ENCODE measurements at regions not wholly inside any gene's neighbourhood (a gene's known extent, or its start where the extent isn't known, plus 50 kb on each side); places are given as distances from the start of the nearest gene placed in this dataset.
"Not testable (repeated sequence)": the region's sequence is repeated elsewhere in the genome, so short reads cannot be mapped to it uniquely, and the experiment has no call there.

DNA sequence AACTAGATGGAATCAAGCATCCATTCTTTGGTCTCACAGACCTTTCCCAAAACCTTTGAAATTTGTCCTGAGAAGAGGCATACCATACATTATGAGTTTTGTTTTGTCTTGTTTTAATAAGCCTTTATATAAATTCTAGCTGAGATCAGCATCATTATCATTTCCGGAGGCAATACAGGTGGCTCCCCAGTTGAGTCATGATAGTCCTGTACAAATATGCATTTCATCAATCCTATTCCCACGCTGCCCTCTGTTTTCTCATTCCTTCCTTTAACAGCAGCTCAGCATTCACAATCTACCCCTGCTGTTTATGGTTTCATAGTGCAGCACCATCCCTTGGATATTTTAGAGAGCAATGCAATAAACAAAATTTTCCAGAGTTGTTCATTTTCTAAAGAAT lies 216.7 kb downstream of the TXNL1 start:
- no peaks in the 10 kb centered on the region for H3K27me3 ChIP-seq (ENCODE audit: control insufficient read depth, insufficient read depth, low read length)
- H3K27ac ChIP-seq (ENCODE audit: insufficient read depth, low read length), result no peak overlapping the region
- TF ChIP-seq, protein P1, sequence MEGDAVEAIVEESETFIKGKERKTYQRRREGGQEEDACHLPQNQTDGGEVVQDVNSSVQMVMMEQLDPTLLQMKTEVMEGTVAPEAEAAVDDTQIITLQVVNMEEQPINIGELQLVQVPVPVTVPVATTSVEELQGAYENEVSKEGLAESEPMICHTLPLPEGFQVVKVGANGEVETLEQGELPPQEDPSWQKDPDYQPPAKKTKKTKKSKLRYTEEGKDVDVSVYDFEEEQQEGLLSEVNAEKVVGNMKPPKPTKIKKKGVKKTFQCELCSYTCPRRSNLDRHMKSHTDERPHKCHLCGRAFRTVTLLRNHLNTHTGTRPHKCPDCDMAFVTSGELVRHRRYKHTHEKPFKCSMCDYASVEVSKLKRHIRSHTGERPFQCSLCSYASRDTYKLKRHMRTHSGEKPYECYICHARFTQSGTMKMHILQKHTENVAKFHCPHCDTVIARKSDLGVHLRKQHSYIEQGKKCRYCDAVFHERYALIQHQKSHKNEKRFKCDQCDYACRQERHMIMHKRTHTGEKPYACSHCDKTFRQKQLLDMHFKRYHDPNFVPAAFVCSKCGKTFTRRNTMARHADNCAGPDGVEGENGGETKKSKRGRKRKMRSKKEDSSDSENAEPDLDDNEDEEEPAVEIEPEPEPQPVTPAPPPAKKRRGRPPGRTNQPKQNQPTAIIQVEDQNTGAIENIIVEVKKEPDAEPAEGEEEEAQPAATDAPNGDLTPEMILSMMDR (conservative IDR thresholded peaks at IDR 0.05 in 1 of 2, IDR thresholded peaks at IDR 0.05 in 1 of 2; ENCODE audit: low read depth in 1 of 2, low read length in 2 of 2), result no peak
- no peak for TF ChIP-seq EZH2 (IDR thresholded peaks at IDR 0.05; ENCODE audit: low read length, missing control alignments)
- no peaks in the 10 kb centered on the region for H4K20me1 ChIP-seq (ENCODE audit: control insufficient read depth, extremely low read depth, insufficient read depth, low read length)
- no peak overlapping the region for H2AFZ ChIP-seq (ENCODE audit: low read length)
- no peak overlapping the region for H3K4me2 ChIP-seq (ENCODE audit: extremely low read depth, insufficient read depth, low read length)
- H3K4me3 ChIP-seq (replicated peaks in 1 of 4; ENCODE audit: control extremely low read depth in 1 of 4, insufficient read depth in 1 of 4, low read depth in 3 of 4, low read length in 4 of 4), result no peak overlapping the region
- no peaks in the 10 kb centered on the region for H3K4me1 ChIP-seq (ENCODE audit: control insufficient read depth, extremely low read depth, insufficient read depth, low read length)
- no peaks in the 10 kb centered on the region for H3K9me3 ChIP-seq (ENCODE audit: control insufficient read depth, insufficient read depth, low read depth, low read length)
- H3K79me2 ChIP-seq (ENCODE audit: control insufficient read depth, insufficient read depth, low read length), result no peaks in the 10 kb centered on the region
- no peak overlapping the region for H3K9ac ChIP-seq (ENCODE audit: insufficient read depth, low read length)
- no peak for DNase-seq (ENCODE audit: low read depth in 2 of 2)
- H3K36me3 ChIP-seq (ENCODE audit: control insufficient read depth, insufficient read depth, low read length), result no peaks in the 10 kb centered on the region

DNA sequence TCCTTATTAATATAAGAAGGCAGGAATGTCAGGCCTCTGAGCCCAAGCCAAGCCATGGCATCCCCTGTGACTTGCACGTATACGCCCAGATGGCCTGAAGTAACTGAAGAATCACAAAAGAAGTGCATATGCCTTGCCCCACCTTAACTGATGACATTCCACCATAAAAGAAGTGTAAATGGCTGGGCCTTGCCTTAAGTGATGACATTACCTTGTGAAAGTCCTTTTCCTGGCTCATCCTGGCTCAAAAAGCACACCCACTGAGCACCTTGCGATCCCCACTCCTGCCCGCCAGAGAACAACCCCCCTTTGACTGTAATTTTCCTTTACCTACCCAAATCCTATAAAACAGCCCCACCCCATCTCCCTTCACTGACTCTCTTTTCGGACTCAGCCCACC lies 217.5 kb downstream of the TXNL1 start:
- not testable (repeated sequence) for H3K4me3 ChIP-seq (replicated peaks in 1 of 4; ENCODE audit: control extremely low read depth in 1 of 4, insufficient read depth in 1 of 4, low read depth in 3 of 4, low read length in 4 of 4); H3K36me3 ChIP-seq (ENCODE audit: control insufficient read depth, insufficient read depth, low read length); H3K9ac ChIP-seq (ENCODE audit: insufficient read depth, low read length); H3K4me1 ChIP-seq (ENCODE audit: control insufficient read depth, extremely low read depth, insufficient read depth, low read length); H4K20me1 ChIP-seq (ENCODE audit: control insufficient read depth, extremely low read depth, insufficient read depth, low read length); H3K4me2 ChIP-seq (ENCODE audit: extremely low read depth, insufficient read depth, low read length); H3K79me2 ChIP-seq (ENCODE audit: control insufficient read depth, insufficient read depth, low read length); H3K9me3 ChIP-seq (ENCODE audit: control insufficient read depth, insufficient read depth, low read depth, low read length); DNase-seq (ENCODE audit: low read depth in 2 of 2); H3K27me3 ChIP-seq (ENCODE audit: control insufficient read depth, insufficient read depth, low read length); H2AFZ ChIP-seq (ENCODE audit: low read length); H3K27ac ChIP-seq (ENCODE audit: insufficient read depth, low read length)

- H3K36me3 ChIP-seq (ENCODE audit: control insufficient read depth, insufficient read depth, low read length), result no peaks in the 10 kb centered on the region
- no peak overlapping the region for H3K27ac ChIP-seq (ENCODE audit: insufficient read depth, low read length)
- no peaks in the 10 kb centered on the region for H3K9me3 ChIP-seq (ENCODE audit: control insufficient read depth, insufficient read depth, low read depth, low read length)
- TF ChIP-seq EZH2 (IDR thresholded peaks at IDR 0.05; ENCODE audit: low read length, missing control alignments), result no peak
- TF ChIP-seq, protein P1 (conservative IDR thresholded peaks at IDR 0.05 in 1 of 2, IDR thresholded peaks at IDR 0.05 in 1 of 2; ENCODE audit: low read depth in 1 of 2, low read length in 2 of 2), result no peak
- H4K20me1 ChIP-seq (ENCODE audit: control insufficient read depth, extremely low read depth, insufficient read depth, low read length), result no peaks in the 10 kb centered on the region
- H2AFZ ChIP-seq (ENCODE audit: low read length), result no peak overlapping the region
- DNase-seq (ENCODE audit: low read depth in 2 of 2), result no peak
- no peak overlapping the region for H3K4me3 ChIP-seq (replicated peaks in 1 of 4; ENCODE audit: control extremely low read depth in 1 of 4, insufficient read depth in 1 of 4, low read depth in 3 of 4, low read length in 4 of 4)
- H3K27me3 ChIP-seq (ENCODE audit: control insufficient read depth, insufficient read depth, low read length), result no peaks in the 10 kb centered on the region
- no peaks in the 10 kb centered on the region for H3K4me1 ChIP-seq (ENCODE audit: control insufficient read depth, extremely low read depth, insufficient read depth, low read length)
- H3K4me2 ChIP-seq (ENCODE audit: extremely low read depth, insufficient read depth, low read length), result no peak overlapping the region
- H3K79me2 ChIP-seq (ENCODE audit: control insufficient read depth, insufficient read depth, low read length), result no peaks in the 10 kb centered on the region
- H3K9ac ChIP-seq (ENCODE audit: insufficient read depth, low read length), result no peak overlapping the region
Observed at GRCh38 chr18:56414357-56414756, 224.0 kb downstream of the TXNL1 start.

DNA sequence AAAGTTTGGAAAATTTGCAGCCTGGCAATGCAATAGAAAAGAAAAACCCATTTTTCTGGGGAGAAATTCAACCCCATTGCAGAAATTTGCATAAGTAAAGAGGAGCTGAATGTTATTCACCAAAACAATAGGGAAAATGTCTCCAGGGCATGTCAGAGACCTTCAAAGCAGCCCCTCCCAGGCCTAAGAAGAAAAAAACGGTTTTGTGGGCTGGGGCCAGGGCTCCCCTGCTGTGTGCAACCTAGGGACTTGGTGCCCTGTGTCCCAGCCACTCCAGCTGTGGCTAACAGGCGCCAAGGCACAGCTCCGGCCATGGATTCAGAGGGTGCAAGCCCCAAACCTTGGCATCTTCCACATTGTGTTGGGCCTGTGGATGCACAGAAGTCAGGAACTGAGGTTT lies 224.5 kb downstream of the TXNL1 start:
- TF ChIP-seq, protein P1 (conservative IDR thresholded peaks at IDR 0.05 in 1 of 2, IDR thresholded peaks at IDR 0.05 in 1 of 2; ENCODE audit: low read depth in 1 of 2, low read length in 2 of 2), result no peak
- no peak for TF ChIP-seq EZH2 (IDR thresholded peaks at IDR 0.05; ENCODE audit: low read length, missing control alignments)
- H3K27me3 ChIP-seq (ENCODE audit: control insufficient read depth, insufficient read depth, low read length), result no peaks in the 10 kb centered on the region
- H3K79me2 ChIP-seq (ENCODE audit: control insufficient read depth, insufficient read depth, low read length), result no peaks in the 10 kb centered on the region
- H3K9ac ChIP-seq (ENCODE audit: insufficient read depth, low read length), result no peak overlapping the region
- H3K4me3 ChIP-seq (replicated peaks in 1 of 4; ENCODE audit: control extremely low read depth in 1 of 4, insufficient read depth in 1 of 4, low read depth in 3 of 4, low read length in 4 of 4), result no peak overlapping the region
- no peak overlapping the region for H3K4me2 ChIP-seq (ENCODE audit: extremely low read depth, insufficient read depth, low read length)
- no peak for DNase-seq (ENCODE audit: low read depth in 2 of 2)
- no peak overlapping the region for H2AFZ ChIP-seq (ENCODE audit: low read length)
- H3K4me1 ChIP-seq (ENCODE audit: control insufficient read depth, extremely low read depth, insufficient read depth, low read length), result no peaks in the 10 kb centered on the region
- H3K27ac ChIP-seq (ENCODE audit: insufficient read depth, low read length), result no peak overlapping the region
- no peaks in the 10 kb centered on the region for H4K20me1 ChIP-seq (ENCODE audit: control insufficient read depth, extremely low read depth, insufficient read depth, low read length)
- no peaks in the 10 kb centered on the region for H3K9me3 ChIP-seq (ENCODE audit: control insufficient read depth, insufficient read depth, low read depth, low read length)
- no peaks in the 10 kb centered on the region for H3K36me3 ChIP-seq (ENCODE audit: control insufficient read depth, insufficient read depth, low read length)

Data from fibroblast of lung (primary cell).